Liver (tissue), 3 donors: ENCODE measurements at regions not wholly inside any gene's neighbourhood (a gene's known extent, or its start where the extent isn't known, plus 50 kb on each side); places are given as distances from the start of the nearest gene placed in this dataset.

Source experiments
- ATF3 ChIP-seq: IDR thresholded peaks from 2 replicates; pipeline ENCODE4 v1.6.1; 2016; ENCODE audit warnings: antibody characterized with exemption
- CTCF ChIP-seq: fragments of 150-350 bp; IDR thresholded peaks from 2 replicates; pipeline ENCODE4 v1.5.1; 2017; ENCODE audit warnings: improper control_type of control experiment, low read depth, low read length; ENCODE audit not compliant: missing input control
- EGR1 ChIP-seq, 2 donors: IDR thresholded peaks; 2 replicates each; pipeline ENCODE4 v1.6.1; 2016 to 2018; ENCODE audit warnings: antibody characterized with exemption in 2 of 2, low read depth in 2 of 2
- GABPA ChIP-seq, 2 donors: IDR thresholded peaks in 1 of 2; conservative IDR thresholded peaks in 1 of 2; 2 replicates each; pipeline ENCODE4 v1.6.1; 2016; ENCODE audit warnings: antibody characterized with exemption in 2 of 2, mild to moderate bottlenecking in 1 of 2, moderate library complexity in 1 of 2
- JUND ChIP-seq, 2 donors: IDR thresholded peaks; 2 replicates each; pipeline ENCODE4 v1.6.1; 2016; ENCODE audit warnings: antibody characterized with exemption in 2 of 2
- MAX ChIP-seq: IDR thresholded peaks from 2 replicates; pipeline ENCODE4 v1.6.1; 2016; ENCODE audit warnings: antibody characterized with exemption
- NR2F2 ChIP-seq: IDR thresholded peaks from 2 replicates; pipeline ENCODE4 v1.6.1; 2016; ENCODE audit warnings: antibody characterized with exemption
- RAD21 ChIP-seq, 2 donors: IDR thresholded peaks; 2 replicates each; pipeline ENCODE4 v1.6.1; 2016; ENCODE audit warnings: antibody characterized with exemption in 2 of 2, mild to moderate bottlenecking in 2 of 2
- REST ChIP-seq: IDR thresholded peaks from 2 replicates; pipeline ENCODE4 v1.6.1; 2016; ENCODE audit warnings: antibody characterized with exemption, mild to moderate bottlenecking
- RXRA ChIP-seq, 2 donors: IDR thresholded peaks; 2 replicates each; pipeline ENCODE4 v1.6.1; 2017 to 2018; ENCODE audit warnings: antibody characterized with exemption in 2 of 2, mild to moderate bottlenecking in 1 of 2
- SP1 ChIP-seq: IDR thresholded peaks from 2 replicates; pipeline ENCODE4 v1.6.1; 2018; ENCODE audit warnings: antibody characterized with exemption, mild to moderate bottlenecking
- TAF1 ChIP-seq: conservative IDR thresholded peaks from 2 replicates; pipeline ENCODE4 v1.6.1; 2016; ENCODE audit warnings: antibody characterized with exemption, mild to moderate bottlenecking
- YY1 ChIP-seq: IDR thresholded peaks from 2 replicates; pipeline ENCODE4 v1.6.1; 2016; ENCODE audit warnings: antibody characterized with exemption, mild to moderate bottlenecking
- ZBTB33 ChIP-seq: IDR thresholded peaks from 2 replicates; pipeline ENCODE4 v1.6.1; 2016; ENCODE audit warnings: antibody characterized with exemption
- donor health status: healthy.
- donor health status: healthy.

- TF ChIP-seq CTCF: no peak
- TF ChIP-seq MAX: no peak
- no peak for TF ChIP-seq SP1
- TF ChIP-seq RAD21 (IDR thresholded peaks at IDR 0.05): no peak
- no peak for TF ChIP-seq REST
- TF ChIP-seq ATF3: no peak
- TF ChIP-seq NR2F2: no peak
- TF ChIP-seq RXRA (IDR thresholded peaks at IDR 0.05): no peak
- no peak for TF ChIP-seq TAF1
- TF ChIP-seq ZBTB33: no peak
- no peak for TF ChIP-seq GABPA (IDR thresholded peaks at IDR 0.05 in 1 of 2, conservative IDR thresholded peaks at IDR 0.05 in 1 of 2)
- no peak for TF ChIP-seq EGR1 (IDR thresholded peaks at IDR 0.05; ENCODE audit: low read depth in 2 of 2)
- TF ChIP-seq YY1: no peak
- no peak for TF ChIP-seq JUND (IDR thresholded peaks at IDR 0.05)
Observed at GRCh38 chr20:11604339-11604738, 313.4 kb upstream of the BTBD3 start.
